GM12873 (cell line): ENCODE measurements at regions not wholly inside any gene's neighbourhood (a gene's known extent, or its start where the extent isn't known, plus 50 kb on each side); places are given as distances from the start of the nearest gene placed in this dataset.

Experiments
- TF ChIP-seq, protein P1 (sequence below): IDR thresholded peaks from 2 replicates; pipeline ENCODE4 v1.5.1; 2012; ENCODE audit warnings: low read depth, mild to moderate bottlenecking, moderate library complexity, low read length, control low read depth; ENCODE audit not compliant: insufficient read depth; ENCODE audit errors: missing control alignments

DNA sequence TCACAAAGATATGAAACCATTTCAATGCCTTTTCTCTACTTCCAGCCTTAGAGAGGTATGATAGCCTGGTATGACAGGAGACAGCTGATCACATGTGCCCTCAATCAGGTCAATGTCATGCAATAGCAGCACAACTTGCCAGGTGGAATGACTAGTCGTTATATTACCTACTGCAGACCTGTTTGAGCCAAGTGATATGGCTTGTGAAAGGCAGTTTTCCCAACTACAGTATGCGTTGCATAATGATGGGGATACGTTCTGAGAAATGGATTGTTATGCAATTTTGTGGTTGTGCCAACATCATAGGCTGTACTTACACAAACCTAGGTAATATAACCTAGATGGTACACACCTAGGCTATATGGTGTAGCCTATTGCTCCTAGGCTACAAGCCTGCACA lies 262.8 kb downstream of the ICOS start:
- TF ChIP-seq, protein P1, sequence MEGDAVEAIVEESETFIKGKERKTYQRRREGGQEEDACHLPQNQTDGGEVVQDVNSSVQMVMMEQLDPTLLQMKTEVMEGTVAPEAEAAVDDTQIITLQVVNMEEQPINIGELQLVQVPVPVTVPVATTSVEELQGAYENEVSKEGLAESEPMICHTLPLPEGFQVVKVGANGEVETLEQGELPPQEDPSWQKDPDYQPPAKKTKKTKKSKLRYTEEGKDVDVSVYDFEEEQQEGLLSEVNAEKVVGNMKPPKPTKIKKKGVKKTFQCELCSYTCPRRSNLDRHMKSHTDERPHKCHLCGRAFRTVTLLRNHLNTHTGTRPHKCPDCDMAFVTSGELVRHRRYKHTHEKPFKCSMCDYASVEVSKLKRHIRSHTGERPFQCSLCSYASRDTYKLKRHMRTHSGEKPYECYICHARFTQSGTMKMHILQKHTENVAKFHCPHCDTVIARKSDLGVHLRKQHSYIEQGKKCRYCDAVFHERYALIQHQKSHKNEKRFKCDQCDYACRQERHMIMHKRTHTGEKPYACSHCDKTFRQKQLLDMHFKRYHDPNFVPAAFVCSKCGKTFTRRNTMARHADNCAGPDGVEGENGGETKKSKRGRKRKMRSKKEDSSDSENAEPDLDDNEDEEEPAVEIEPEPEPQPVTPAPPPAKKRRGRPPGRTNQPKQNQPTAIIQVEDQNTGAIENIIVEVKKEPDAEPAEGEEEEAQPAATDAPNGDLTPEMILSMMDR: no peak

DNA sequence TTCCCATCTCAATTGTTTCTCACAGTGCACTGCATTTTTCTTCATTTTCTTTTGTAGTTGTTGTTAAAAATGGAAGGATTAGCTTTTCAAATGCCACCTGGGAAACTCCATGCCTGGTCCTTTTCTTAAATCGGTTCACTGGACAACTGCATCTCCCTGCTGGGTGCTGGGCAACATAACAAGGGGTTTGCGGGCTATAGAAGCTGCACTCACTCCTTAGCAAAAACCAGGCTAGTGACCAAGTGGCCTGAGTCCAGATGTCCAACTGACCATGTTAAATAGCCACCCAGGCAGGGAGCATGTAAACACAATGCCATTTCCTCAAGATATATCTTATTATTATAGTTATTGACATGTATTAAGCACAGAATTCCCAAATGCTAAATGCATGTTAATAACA lies 264.9 kb downstream of the ICOS start:
- TF ChIP-seq, protein P1: no peak

GRCh38 chr2:204202253-204202652 lies 265.7 kb downstream of the ICOS start:
- TF ChIP-seq, protein P1: no peak

DNA sequence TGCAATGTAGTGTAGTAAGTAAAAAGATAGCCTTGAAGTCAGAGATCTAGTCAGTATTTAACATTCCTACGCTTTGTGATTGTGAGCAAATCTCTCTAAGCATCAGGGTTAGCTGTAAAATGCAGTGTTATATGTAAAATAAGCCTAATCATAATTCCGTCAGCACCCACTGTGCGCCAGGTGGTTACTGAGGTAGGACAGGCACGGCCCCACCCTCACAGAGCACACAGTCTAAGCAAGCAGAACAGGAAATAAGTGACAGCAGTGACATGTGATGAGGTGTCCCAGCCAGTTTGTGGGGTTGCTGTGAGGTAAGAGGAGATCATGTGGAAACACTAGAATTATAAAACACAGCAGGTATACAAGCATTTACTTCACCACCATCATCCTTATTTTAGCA lies 267.1 kb downstream of the ICOS start:
- TF ChIP-seq, protein P1: no peak

- TF ChIP-seq, protein P1: no peak
Measured at GRCh38 chr2:204205082-204205481, 268.5 kb downstream of the ICOS start.

DNA sequence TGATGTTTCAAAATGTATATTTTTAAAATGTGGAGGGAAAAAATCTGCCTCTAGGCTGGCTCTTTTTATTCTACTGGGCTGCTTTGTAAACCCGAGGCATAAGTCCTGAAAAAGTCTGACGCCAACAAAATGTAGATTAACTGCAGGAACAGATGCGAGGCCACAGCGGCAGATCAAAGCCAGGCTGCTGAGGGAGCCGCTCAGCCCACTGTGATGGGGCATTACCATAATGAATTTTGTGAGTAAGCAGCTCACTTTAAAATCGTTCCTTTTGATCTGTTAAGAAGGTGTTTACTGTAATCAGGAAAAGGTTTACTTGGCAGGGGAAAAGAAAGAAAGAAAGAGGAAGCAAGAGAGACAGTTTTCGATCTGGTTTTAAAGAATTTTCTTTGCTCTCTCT lies 269.0 kb downstream of the ICOS start:
- TF ChIP-seq, protein P1: no peak

DNA sequence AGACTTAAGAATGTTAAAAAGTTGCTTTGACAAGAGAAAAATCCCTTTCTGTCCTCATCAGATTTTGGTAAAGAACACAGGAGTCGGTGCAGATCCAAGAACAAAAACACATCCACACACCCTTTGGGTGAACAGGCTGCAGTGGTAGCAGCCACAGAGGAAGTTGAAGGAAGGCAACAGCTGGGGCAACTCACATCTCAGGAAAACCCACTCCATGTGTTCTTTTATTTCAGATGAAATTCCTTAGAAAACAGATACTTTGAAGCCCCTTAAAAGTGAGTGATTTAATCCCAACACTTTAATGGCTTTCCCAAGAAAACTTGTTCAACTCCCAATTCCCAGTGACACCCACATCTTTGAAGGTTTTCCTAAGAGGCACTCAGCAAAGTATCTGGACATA lies 271.3 kb downstream of the ICOS start:
- TF ChIP-seq, protein P1: no peak

DNA sequence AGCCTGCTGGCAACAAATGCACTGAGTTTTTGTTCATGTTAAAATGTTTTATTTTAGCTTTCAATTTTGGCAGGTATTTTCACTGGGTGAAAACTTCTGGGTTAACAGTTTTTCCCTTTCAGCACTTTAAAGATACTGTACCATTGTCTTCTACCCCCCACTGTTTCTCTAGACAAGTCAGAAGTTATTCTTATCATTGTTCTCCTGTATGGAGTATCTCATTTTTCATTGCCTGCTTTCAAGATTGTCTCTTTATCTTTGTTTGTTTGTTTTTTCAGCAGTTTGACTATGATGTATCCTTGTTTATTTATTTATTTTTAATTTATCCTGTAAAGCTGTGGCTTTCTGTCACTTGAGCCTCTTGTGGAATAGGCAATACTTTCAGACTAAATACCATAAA lies 277.0 kb downstream of the ICOS start:
- TF ChIP-seq, protein P1: no peak
